ENCODE measurements at regions not wholly inside any gene's neighbourhood (a gene's known extent, or its start where the extent isn't known, plus 50 kb on each side); places are given as distances from the start of the nearest gene placed in this dataset.

GRCh38 chr7:130872756-130873448, 138.9 kb upstream of the KLF14 start:
- no peak for DNase-seq
- Histone ChIP-seq H3K36me3 (ENCODE audit: control insufficient read depth in 1 of 2, insufficient read depth in 2 of 2, low read depth in 1 of 2, low read length in 2 of 2) (peaks cover 30 to 95% of the 10 kb centered on the region in 2 experiments), H3K27ac (ENCODE audit: low read length, poor library complexity, severe bottlenecking) (peak overlapping the region; percentile 20), H3K4me3 (ENCODE audit: insufficient read depth in 1 of 2, low read depth in 1 of 2, low read length in 2 of 2) (no peak overlapping the region), H2BK15ac (ENCODE audit: low read depth, poor library complexity, severe bottlenecking) (no peak overlapping the region), H3K18ac (ENCODE audit: low read depth in 1 of 2, low read length in 2 of 2) (no peak overlapping the region), H2AK5ac (ENCODE audit: low read length, severe bottlenecking) (no peak overlapping the region), H2BK5ac (ENCODE audit: low read depth, low read length, poor library complexity, severe bottlenecking) (no peak overlapping the region), H4K91ac (ENCODE audit: low read length) (no peak overlapping the region), H3K9ac (ENCODE audit: low read length) (peak overlapping the region; percentile 14), H3K27me3 (ENCODE audit: control insufficient read depth in 1 of 2, insufficient read depth in 1 of 2, low read length in 2 of 2) (no peaks in the 10 kb centered on the region), H4K8ac (ENCODE audit: low read length) (peak overlapping the region; percentile 29), H3K4me1 (ENCODE audit: control insufficient read depth, insufficient read depth, low read depth, low read length) (peaks cover 24% of the 10 kb centered on the region), H3K23ac (ENCODE audit: low read length in 2 of 2) (no peak overlapping the region), H3K4ac (ENCODE audit: low read depth in 1 of 2, low read length in 2 of 2) (no peak overlapping the region), H2AFZ (ENCODE audit: low read depth, low read length) (no peak overlapping the region), H3K9me3 (ENCODE audit: control insufficient read depth, low read length) (no peaks in the 10 kb centered on the region), H2BK120ac (ENCODE audit: low read depth, low read length) (no peak overlapping the region), H2BK12ac (ENCODE audit: low read length in 2 of 2) (no peak overlapping the region), H3K14ac (ENCODE audit: low read length in 2 of 2) (no peak overlapping the region), H3K4me2 (ENCODE audit: low read length, poor library complexity, severe bottlenecking) (no peak overlapping the region), H3K79me1 (replicated peaks; ENCODE audit: low read length, poor library complexity, severe bottlenecking) (peaks cover 6% of the 10 kb centered on the region)
- 83% methylated on average over 6 of the region's 8 CpGs for WGBS

DNA sequence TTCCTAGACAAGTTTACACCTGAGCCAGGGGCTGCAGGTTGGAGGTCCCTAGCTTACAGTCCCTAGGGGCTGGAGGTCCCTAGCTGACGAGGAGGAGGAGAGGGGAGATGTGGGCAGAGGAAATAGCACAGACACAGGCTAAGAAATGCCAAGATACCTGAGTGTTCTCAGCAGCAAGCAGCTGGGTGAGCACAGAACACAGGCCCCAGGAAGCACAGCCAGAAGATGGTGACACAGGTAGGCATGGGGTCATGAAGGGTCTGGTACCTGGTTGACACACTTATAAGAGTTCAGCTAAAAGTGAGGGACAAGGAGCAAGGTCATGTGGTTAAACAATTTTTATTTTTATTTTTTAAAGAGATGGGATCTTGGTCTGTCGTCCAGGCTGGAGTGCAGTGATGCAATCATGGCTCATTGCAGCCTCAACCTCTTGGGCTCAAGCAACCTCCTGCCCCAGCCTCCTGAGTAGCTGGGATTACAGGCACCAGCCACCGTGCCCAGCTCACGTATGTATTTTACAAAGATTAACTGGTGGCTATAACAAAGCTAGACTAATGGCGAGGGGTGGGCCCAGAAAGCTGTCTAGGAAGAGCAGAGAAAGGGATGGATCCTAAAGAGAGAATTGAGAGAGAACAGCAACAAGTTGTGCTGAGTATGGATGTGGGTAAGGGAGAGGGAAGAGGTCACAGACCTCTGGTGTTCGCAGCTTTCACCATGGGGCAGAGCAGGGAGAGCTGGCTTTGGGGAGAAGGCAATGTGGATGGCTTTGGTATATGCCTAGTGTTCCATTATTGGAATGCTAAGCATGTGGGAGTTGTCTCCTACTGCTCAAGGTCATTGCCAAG, 140.3 kb upstream of the KLF14 start:
- H2AK5ac ChIP-seq (ENCODE audit: low read length, severe bottlenecking): peak overlapping the region; percentile 33
- 84% methylated on average over 6 of the region's 6 CpGs for WGBS
- H3K18ac ChIP-seq (ENCODE audit: low read depth in 1 of 2, low read length in 2 of 2): peak overlapping the region in 1 of 2 experiments; percentile 60
- H3K27ac ChIP-seq (ENCODE audit: low read length, poor library complexity, severe bottlenecking): peak overlapping the region; percentile 75
- no peak overlapping the region for H2BK15ac ChIP-seq (ENCODE audit: low read depth, poor library complexity, severe bottlenecking)
- no peak overlapping the region for H3K4me3 ChIP-seq (ENCODE audit: insufficient read depth in 1 of 2, low read depth in 1 of 2, low read length in 2 of 2)
- H3K4me1 ChIP-seq (ENCODE audit: control insufficient read depth, insufficient read depth, low read depth, low read length): peaks cover 20% of the 10 kb centered on the region
- no peak overlapping the region for H4K8ac ChIP-seq (ENCODE audit: low read length)
- H3K27me3 ChIP-seq (ENCODE audit: control insufficient read depth in 1 of 2, insufficient read depth in 1 of 2, low read length in 2 of 2): no peaks in the 10 kb centered on the region
- peak overlapping the region in 1 of 2 experiments; percentile 33 for H3K14ac ChIP-seq (ENCODE audit: low read length in 2 of 2)
- no peak overlapping the region for H3K4ac ChIP-seq (ENCODE audit: low read depth in 1 of 2, low read length in 2 of 2)
- H2BK12ac ChIP-seq (ENCODE audit: low read length in 2 of 2): peak overlapping the region in 1 of 2 experiments; percentile 37
- no peak overlapping the region for H2AFZ ChIP-seq (ENCODE audit: low read depth, low read length)
- H2BK120ac ChIP-seq (ENCODE audit: low read depth, low read length): no peak overlapping the region
- H3K23ac ChIP-seq (ENCODE audit: low read length in 2 of 2): peak overlapping the region in 1 of 2 experiments; percentile 70
- peaks cover 3% of the 10 kb centered on the region for H3K79me1 ChIP-seq (replicated peaks; ENCODE audit: low read length, poor library complexity, severe bottlenecking)
- no peak for DNase-seq
- no peaks in the 10 kb centered on the region for H3K9me3 ChIP-seq (ENCODE audit: control insufficient read depth, low read length)
- H3K36me3 ChIP-seq (ENCODE audit: control insufficient read depth in 1 of 2, insufficient read depth in 2 of 2, low read depth in 1 of 2, low read length in 2 of 2): peaks cover 26 to 96% of the 10 kb centered on the region in 2 experiments
- H3K4me2 ChIP-seq (ENCODE audit: low read length, poor library complexity, severe bottlenecking): no peak overlapping the region
- no peak overlapping the region for H2BK5ac ChIP-seq (ENCODE audit: low read depth, low read length, poor library complexity, severe bottlenecking)
- no peak overlapping the region for H4K91ac ChIP-seq (ENCODE audit: low read length)
- peak overlapping the region; percentile 60 for H3K9ac ChIP-seq (ENCODE audit: low read length)

DNA sequence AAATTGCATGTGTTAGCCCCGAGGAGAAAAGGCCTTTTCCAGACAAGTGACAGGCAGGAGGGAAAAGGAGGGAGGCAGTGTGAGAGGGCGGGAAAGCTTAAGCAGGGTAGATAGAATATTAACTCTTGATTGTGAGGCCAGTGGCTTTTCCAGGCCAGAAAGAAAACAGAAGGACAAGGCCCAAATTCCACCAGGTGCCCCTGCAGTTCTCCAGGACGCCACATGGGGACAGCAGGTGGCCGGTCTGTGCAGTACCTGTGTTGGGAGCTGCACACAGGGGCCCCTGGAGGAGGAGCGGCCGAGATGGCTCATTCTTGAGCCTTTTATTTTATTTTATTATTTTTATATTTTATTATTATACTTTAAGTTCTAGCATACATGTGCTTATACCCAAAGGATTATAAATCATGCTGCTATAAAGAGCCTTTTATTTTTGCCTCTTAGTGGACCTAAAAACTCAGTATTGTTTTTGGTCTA, 141.3 kb upstream of the KLF14 start:
- DNase-seq: peak; percentile 48
- Histone ChIP-seq H3K18ac (ENCODE audit: low read depth in 1 of 2, low read length in 2 of 2) (no peak overlapping the region), H4K91ac (ENCODE audit: low read length) (no peak overlapping the region), H4K8ac (ENCODE audit: low read length) (no peak overlapping the region), H3K14ac (ENCODE audit: low read length in 2 of 2) (no peak overlapping the region), H3K9me3 (ENCODE audit: control insufficient read depth, low read length) (no peaks in the 10 kb centered on the region), H2BK15ac (ENCODE audit: low read depth, poor library complexity, severe bottlenecking) (no peak overlapping the region), H3K23ac (ENCODE audit: low read length in 2 of 2) (no peak overlapping the region), H2BK12ac (ENCODE audit: low read length in 2 of 2) (no peak overlapping the region), H3K4ac (ENCODE audit: low read depth in 1 of 2, low read length in 2 of 2) (no peak overlapping the region), H3K27me3 (ENCODE audit: control insufficient read depth in 1 of 2, insufficient read depth in 1 of 2, low read length in 2 of 2) (no peaks in the 10 kb centered on the region), H2BK120ac (ENCODE audit: low read depth, low read length) (no peak overlapping the region), H3K79me1 (replicated peaks; ENCODE audit: low read length, poor library complexity, severe bottlenecking) (peaks cover 3% of the 10 kb centered on the region), H3K27ac (ENCODE audit: low read length, poor library complexity, severe bottlenecking) (peak overlapping the region; percentile 75), H2AFZ (ENCODE audit: low read depth, low read length) (no peak overlapping the region), H3K4me1 (ENCODE audit: control insufficient read depth, insufficient read depth, low read depth, low read length) (peaks cover 22% of the 10 kb centered on the region), H2BK5ac (ENCODE audit: low read depth, low read length, poor library complexity, severe bottlenecking) (no peak overlapping the region), H3K9ac (ENCODE audit: low read length) (peak overlapping the region; percentile 60), H3K36me3 (ENCODE audit: control insufficient read depth in 1 of 2, insufficient read depth in 2 of 2, low read depth in 1 of 2, low read length in 2 of 2) (peaks cover 31 to 92% of the 10 kb centered on the region in 2 experiments), H2AK5ac (ENCODE audit: low read length, severe bottlenecking) (no peak overlapping the region), H3K4me2 (ENCODE audit: low read length, poor library complexity, severe bottlenecking) (no peak overlapping the region), H3K4me3 (ENCODE audit: insufficient read depth in 1 of 2, low read depth in 1 of 2, low read length in 2 of 2) (no peak overlapping the region)
- 41% methylated on average over 4 of the region's 6 CpGs for WGBS

GRCh38 chr7:130875901-130876300, 141.9 kb upstream of the KLF14 start:
- no peak overlapping the region for H2BK120ac ChIP-seq (ENCODE audit: low read depth, low read length)
- H2AFZ ChIP-seq (ENCODE audit: low read depth, low read length): no peak overlapping the region
- peaks cover 24% of the 10 kb centered on the region for H3K4me1 ChIP-seq (ENCODE audit: control insufficient read depth, insufficient read depth, low read depth, low read length)
- peak overlapping the region; percentile 62 for H3K27ac ChIP-seq (ENCODE audit: low read length, poor library complexity, severe bottlenecking)
- no peak overlapping the region for H2BK12ac ChIP-seq (ENCODE audit: low read length in 2 of 2)
- no peak overlapping the region for H3K18ac ChIP-seq (ENCODE audit: low read depth in 1 of 2, low read length in 2 of 2)
- no peak overlapping the region for H2BK15ac ChIP-seq (ENCODE audit: low read depth, poor library complexity, severe bottlenecking)
- no peak overlapping the region for H3K14ac ChIP-seq (ENCODE audit: low read length in 2 of 2)
- H3K79me1 ChIP-seq (replicated peaks; ENCODE audit: low read length, poor library complexity, severe bottlenecking): peaks cover 3% of the 10 kb centered on the region
- 70% methylated on average over 5 of the region's 5 CpGs for WGBS
- H3K9me3 ChIP-seq (ENCODE audit: control insufficient read depth, low read length): no peaks in the 10 kb centered on the region
- H2AK5ac ChIP-seq (ENCODE audit: low read length, severe bottlenecking): peak overlapping the region; percentile 18
- DNase-seq: no peak
- no peak overlapping the region for H3K4ac ChIP-seq (ENCODE audit: low read depth in 1 of 2, low read length in 2 of 2)
- no peak overlapping the region for H4K91ac ChIP-seq (ENCODE audit: low read length)
- no peak overlapping the region for H3K4me2 ChIP-seq (ENCODE audit: low read length, poor library complexity, severe bottlenecking)
- H3K4me3 ChIP-seq (ENCODE audit: insufficient read depth in 1 of 2, low read depth in 1 of 2, low read length in 2 of 2): no peak overlapping the region
- no peaks in the 10 kb centered on the region for H3K27me3 ChIP-seq (ENCODE audit: control insufficient read depth in 1 of 2, insufficient read depth in 1 of 2, low read length in 2 of 2)
- H3K23ac ChIP-seq (ENCODE audit: low read length in 2 of 2): no peak overlapping the region
- peaks cover 35 to 92% of the 10 kb centered on the region in 2 experiments for H3K36me3 ChIP-seq (ENCODE audit: control insufficient read depth in 1 of 2, insufficient read depth in 2 of 2, low read depth in 1 of 2, low read length in 2 of 2)
- H3K9ac ChIP-seq (ENCODE audit: low read length): peak overlapping the region; percentile 60
- no peak overlapping the region for H4K8ac ChIP-seq (ENCODE audit: low read length)
- no peak overlapping the region for H2BK5ac ChIP-seq (ENCODE audit: low read depth, low read length, poor library complexity, severe bottlenecking)

Measured in mesenchymal stem cell (in vitro differentiated cells and primary cell).